Liver (tissue), 8 donors: ENCODE measurements at regions not wholly inside any gene's neighbourhood (a gene's known extent, or its start where the extent isn't known, plus 50 kb on each side); places are given as distances from the start of the nearest gene placed in this dataset.

ENCODE experiments used
- DNase-seq: peaks from one replicate; pipeline ENCODE4 v3.0.0-alpha.2; 2017; ENCODE audit warnings: low spot score
- H3K27ac ChIP-seq, 2 donors: one replicate each; pipeline ENCODE4 v1.7.0; 2013; ENCODE audit warnings: inconsistent platforms in 2 of 2, low read length in 2 of 2, control low read depth in 1 of 2, low read depth in 1 of 2, mild to moderate bottlenecking in 1 of 2
- H3K27me3 ChIP-seq, 4 donors: one replicate each; pipeline versions ENCODE4 v1.6.1 to v1.7.0; 2013; ENCODE audit warnings: low read length in 3 of 4, inconsistent platforms in 1 of 4, mild to moderate bottlenecking in 1 of 4, moderate library complexity in 1 of 4; ENCODE audit not compliant: control insufficient read depth in 4 of 4, insufficient read depth in 4 of 4
- H3K36me3 ChIP-seq, 4 donors: one replicate each; pipeline versions ENCODE4 v1.6.1 to v1.7.0; 2013; ENCODE audit warnings: low read length in 3 of 4, mild to moderate bottlenecking in 3 of 4, low read depth in 1 of 4, moderate library complexity in 1 of 4; ENCODE audit not compliant: control insufficient read depth in 4 of 4, insufficient read depth in 3 of 4
- H3K4me1 ChIP-seq, 4 donors: one replicate each; pipeline versions ENCODE4 v1.6.1 to v1.7.0; 2013; ENCODE audit warnings: low read length in 3 of 4, mild to moderate bottlenecking in 3 of 4, moderate library complexity in 1 of 4; ENCODE audit not compliant: control insufficient read depth in 4 of 4, insufficient read depth in 4 of 4
- H3K4me3 ChIP-seq, 3 donors: one replicate each; pipeline versions ENCODE4 v1.6.1 to v1.7.0; 2013; ENCODE audit warnings: low read length in 3 of 3, control low read depth in 1 of 3, low read depth in 1 of 3, mild to moderate bottlenecking in 1 of 3
- H3K9ac ChIP-seq, 2 donors: one replicate each; pipeline ENCODE4 v1.7.0; 2013; ENCODE audit warnings: low read length in 2 of 2, mild to moderate bottlenecking in 2 of 2, moderate library complexity in 2 of 2, control low read depth in 1 of 2, low read depth in 1 of 2
- H3K9me3 ChIP-seq, 4 donors: one replicate each; pipeline versions ENCODE4 v1.6.1 to v1.7.0; 2013; ENCODE audit warnings: low read length in 3 of 4; ENCODE audit not compliant: control insufficient read depth in 4 of 4
- EGR1 ChIP-seq, 2 donors: IDR thresholded peaks; 2 replicates each; pipeline ENCODE4 v1.6.1; 2016 to 2018; ENCODE audit warnings: antibody characterized with exemption in 2 of 2, low read depth in 2 of 2
- FOXA1 ChIP-seq: IDR thresholded peaks from 2 replicates; pipeline ENCODE4 v1.6.1; 2016; ENCODE audit warnings: antibody characterized with exemption
- FOXA2 ChIP-seq: IDR thresholded peaks from 2 replicates; pipeline ENCODE4 v1.6.1; 2016; ENCODE audit warnings: antibody characterized with exemption
- GABPA ChIP-seq, 2 donors: IDR thresholded peaks in 1 of 2; conservative IDR thresholded peaks in 1 of 2; 2 replicates each; pipeline ENCODE4 v1.6.1; 2016; ENCODE audit warnings: antibody characterized with exemption in 2 of 2, mild to moderate bottlenecking in 1 of 2, moderate library complexity in 1 of 2
- HNF4A ChIP-seq, 2 donors: conservative IDR thresholded peaks; 2 replicates each; pipeline ENCODE4 v1.6.1; 2016; ENCODE audit warnings: antibody characterized with exemption in 2 of 2, mild to moderate bottlenecking in 2 of 2
- HNF4G ChIP-seq: IDR thresholded peaks from 2 replicates; pipeline ENCODE4 v1.6.1; 2016; ENCODE audit warnings: antibody characterized with exemption
- JUND ChIP-seq, 2 donors: IDR thresholded peaks; 2 replicates each; pipeline ENCODE4 v1.6.1; 2016; ENCODE audit warnings: antibody characterized with exemption in 2 of 2
- NR2F2 ChIP-seq: IDR thresholded peaks from 2 replicates; pipeline ENCODE4 v1.6.1; 2016; ENCODE audit warnings: antibody characterized with exemption
- RAD21 ChIP-seq, 2 donors: IDR thresholded peaks; 2 replicates each; pipeline ENCODE4 v1.6.1; 2016; ENCODE audit warnings: antibody characterized with exemption in 2 of 2, mild to moderate bottlenecking in 2 of 2
- RXRA ChIP-seq, 2 donors: IDR thresholded peaks; 2 replicates each; pipeline ENCODE4 v1.6.1; 2017 to 2018; ENCODE audit warnings: antibody characterized with exemption in 2 of 2, mild to moderate bottlenecking in 1 of 2
- SP1 ChIP-seq: IDR thresholded peaks from 2 replicates; pipeline ENCODE4 v1.6.1; 2018; ENCODE audit warnings: antibody characterized with exemption, mild to moderate bottlenecking
- TAF1 ChIP-seq: conservative IDR thresholded peaks from 2 replicates; pipeline ENCODE4 v1.6.1; 2016; ENCODE audit warnings: antibody characterized with exemption, mild to moderate bottlenecking
- YY1 ChIP-seq: IDR thresholded peaks from 2 replicates; pipeline ENCODE4 v1.6.1; 2016; ENCODE audit warnings: antibody characterized with exemption, mild to moderate bottlenecking
- WGBS: extraction: QIAGEN DNeasy Blood & Tissue Kit; methylation state at CpG from one replicate; pipeline ENCODE4 v1.1.7; 2013; 5-methylcytosine and 5-hydroxymethylcytosine counted together
- TF ChIP-seq, protein P1 (sequence below): IDR thresholded peaks from 2 replicates; pipeline ENCODE4 v1.6.1; 2016; ENCODE audit warnings: antibody characterized with exemption
- TF ChIP-seq, protein P2 (sequence below): IDR thresholded peaks from 2 replicates; pipeline ENCODE4 v1.6.1; 2016; ENCODE audit warnings: antibody characterized with exemption
- TF ChIP-seq, protein P3 (sequence below): fragments of 150-350 bp; IDR thresholded peaks from 2 replicates; pipeline ENCODE4 v1.5.1; 2017; ENCODE audit warnings: improper control_type of control experiment, low read depth, low read length; ENCODE audit not compliant: missing input control
- TF ChIP-seq, protein P4 (sequence below): IDR thresholded peaks from 2 replicates; pipeline ENCODE4 v1.6.1; 2016; ENCODE audit warnings: antibody characterized with exemption
- donor health status: healthy.
- donor health status: healthy.
- donor health status: healthy.
- donor health status: healthy.
- donor health status: healthy.

DNA sequence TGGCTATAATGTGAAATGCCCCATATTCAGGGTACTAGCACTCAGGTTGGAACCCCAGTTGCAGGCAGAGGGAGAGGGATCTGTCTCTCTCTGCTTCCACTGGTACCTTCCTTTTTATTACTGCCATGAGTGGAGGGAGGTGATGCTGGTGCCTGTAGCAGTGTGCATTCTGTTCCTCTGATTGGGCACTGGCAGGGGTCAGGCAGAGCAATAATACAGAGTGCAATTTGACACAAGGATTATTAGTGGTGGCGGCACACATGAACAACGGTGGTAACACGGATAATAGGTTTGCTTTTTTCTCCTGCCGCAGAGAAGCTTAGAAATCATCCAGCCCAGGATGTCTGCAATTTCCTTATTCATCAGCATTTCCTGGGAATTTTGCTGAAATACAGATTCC lies 525.7 kb downstream of the SLC4A3 start:
- H3K9ac ChIP-seq, result no peak overlapping the region
- no peak for DNase-seq
- H3K27ac ChIP-seq, result no peak overlapping the region
- H3K4me3 ChIP-seq, result no peak overlapping the region
- no peaks in the 10 kb centered on the region for H3K27me3 ChIP-seq
- H3K36me3 ChIP-seq, result no peaks in the 10 kb centered on the region
- no peak for TF ChIP-seq FOXA1
- TF ChIP-seq, protein P1, sequence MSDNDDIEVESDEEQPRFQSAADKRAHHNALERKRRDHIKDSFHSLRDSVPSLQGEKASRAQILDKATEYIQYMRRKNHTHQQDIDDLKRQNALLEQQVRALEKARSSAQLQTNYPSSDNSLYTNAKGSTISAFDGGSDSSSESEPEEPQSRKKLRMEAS, result no peak
- no peak for TF ChIP-seq RXRA (IDR thresholded peaks at IDR 0.05)
- no peak for TF ChIP-seq HNF4G
- TF ChIP-seq, protein P2, sequence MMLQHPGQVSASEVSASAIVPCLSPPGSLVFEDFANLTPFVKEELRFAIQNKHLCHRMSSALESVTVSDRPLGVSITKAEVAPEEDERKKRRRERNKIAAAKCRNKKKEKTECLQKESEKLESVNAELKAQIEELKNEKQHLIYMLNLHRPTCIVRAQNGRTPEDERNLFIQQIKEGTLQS, result no peak
- no peak for TF ChIP-seq JUND (IDR thresholded peaks at IDR 0.05)
- TF ChIP-seq, protein P3, sequence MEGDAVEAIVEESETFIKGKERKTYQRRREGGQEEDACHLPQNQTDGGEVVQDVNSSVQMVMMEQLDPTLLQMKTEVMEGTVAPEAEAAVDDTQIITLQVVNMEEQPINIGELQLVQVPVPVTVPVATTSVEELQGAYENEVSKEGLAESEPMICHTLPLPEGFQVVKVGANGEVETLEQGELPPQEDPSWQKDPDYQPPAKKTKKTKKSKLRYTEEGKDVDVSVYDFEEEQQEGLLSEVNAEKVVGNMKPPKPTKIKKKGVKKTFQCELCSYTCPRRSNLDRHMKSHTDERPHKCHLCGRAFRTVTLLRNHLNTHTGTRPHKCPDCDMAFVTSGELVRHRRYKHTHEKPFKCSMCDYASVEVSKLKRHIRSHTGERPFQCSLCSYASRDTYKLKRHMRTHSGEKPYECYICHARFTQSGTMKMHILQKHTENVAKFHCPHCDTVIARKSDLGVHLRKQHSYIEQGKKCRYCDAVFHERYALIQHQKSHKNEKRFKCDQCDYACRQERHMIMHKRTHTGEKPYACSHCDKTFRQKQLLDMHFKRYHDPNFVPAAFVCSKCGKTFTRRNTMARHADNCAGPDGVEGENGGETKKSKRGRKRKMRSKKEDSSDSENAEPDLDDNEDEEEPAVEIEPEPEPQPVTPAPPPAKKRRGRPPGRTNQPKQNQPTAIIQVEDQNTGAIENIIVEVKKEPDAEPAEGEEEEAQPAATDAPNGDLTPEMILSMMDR, result no peak
- no peak for TF ChIP-seq YY1
- no peak for TF ChIP-seq NR2F2
- TF ChIP-seq, protein P4, sequence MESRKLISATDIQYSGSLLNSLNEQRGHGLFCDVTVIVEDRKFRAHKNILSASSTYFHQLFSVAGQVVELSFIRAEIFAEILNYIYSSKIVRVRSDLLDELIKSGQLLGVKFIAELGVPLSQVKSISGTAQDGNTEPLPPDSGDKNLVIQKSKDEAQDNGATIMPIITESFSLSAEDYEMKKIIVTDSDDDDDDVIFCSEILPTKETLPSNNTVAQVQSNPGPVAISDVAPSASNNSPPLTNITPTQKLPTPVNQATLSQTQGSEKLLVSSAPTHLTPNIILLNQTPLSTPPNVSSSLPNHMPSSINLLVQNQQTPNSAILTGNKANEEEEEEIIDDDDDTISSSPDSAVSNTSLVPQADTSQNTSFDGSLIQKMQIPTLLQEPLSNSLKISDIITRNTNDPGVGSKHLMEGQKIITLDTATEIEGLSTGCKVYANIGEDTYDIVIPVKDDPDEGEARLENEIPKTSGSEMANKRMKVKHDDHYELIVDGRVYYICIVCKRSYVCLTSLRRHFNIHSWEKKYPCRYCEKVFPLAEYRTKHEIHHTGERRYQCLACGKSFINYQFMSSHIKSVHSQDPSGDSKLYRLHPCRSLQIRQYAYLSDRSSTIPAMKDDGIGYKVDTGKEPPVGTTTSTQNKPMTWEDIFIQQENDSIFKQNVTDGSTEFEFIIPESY, result no peak
- TF ChIP-seq TAF1, result no peak
- TF ChIP-seq RAD21 (IDR thresholded peaks at IDR 0.05), result no peak
- no peak for TF ChIP-seq HNF4A (conservative IDR thresholded peaks at IDR 0.05)
- H3K4me1 ChIP-seq, result no peaks in the 10 kb centered on the region
- H3K9me3 ChIP-seq, result no peaks in the 10 kb centered on the region
- WGBS, result 79% methylated on average over 4 of the region's 4 CpGs

DNA sequence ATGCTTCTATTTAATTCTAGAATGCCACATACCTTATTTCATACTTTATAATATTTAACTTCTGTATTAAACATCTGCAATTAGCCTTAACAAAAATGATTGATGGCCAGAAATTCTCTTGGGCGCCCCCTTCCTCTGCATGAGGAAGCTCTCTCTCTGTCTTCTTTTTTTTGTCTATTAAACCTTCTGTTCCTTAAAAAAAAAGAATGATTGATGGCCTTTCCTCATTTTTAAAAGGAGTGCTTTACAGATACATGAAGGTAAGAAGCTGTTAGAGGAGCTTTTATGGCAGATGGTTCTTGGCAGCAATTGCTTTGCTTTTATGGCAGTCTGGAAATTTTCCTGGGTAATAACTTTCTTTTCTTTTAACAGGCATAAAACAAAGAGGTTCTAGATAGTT lies 526.9 kb downstream of the SLC4A3 start:
- Histone ChIP-seq H3K4me1 (no peaks in the 10 kb centered on the region), H3K9me3 (no peaks in the 10 kb centered on the region), H3K9ac (no peak overlapping the region), H3K36me3 (no peaks in the 10 kb centered on the region), H3K4me3 (no peak overlapping the region), H3K27me3 (no peaks in the 10 kb centered on the region), H3K27ac (no peak overlapping the region)
- 51% methylated on average over 1 of the region's 1 CpG for WGBS
- TF ChIP-seq, protein P2, result no peak
- TF ChIP-seq RXRA (IDR thresholded peaks at IDR 0.05) (no peak), GABPA (IDR thresholded peaks at IDR 0.05 in 1 of 2, conservative IDR thresholded peaks at IDR 0.05 in 1 of 2) (no peak), EGR1 (IDR thresholded peaks at IDR 0.05; ENCODE audit: low read depth in 2 of 2) (no peak), RAD21 (IDR thresholded peaks at IDR 0.05) (no peak), FOXA1 (no peak), HNF4G (no peak), SP1 (no peak), TAF1 (no peak), HNF4A (conservative IDR thresholded peaks at IDR 0.05) (no peak), FOXA2 (no peak)
- TF ChIP-seq, protein P3, result no peak
- TF ChIP-seq, protein P1, result no peak
- TF ChIP-seq, protein P4, result no peak
- DNase-seq, result no peak
